HG03520 (cell line): ENCODE measurements at regions not wholly inside any gene's neighbourhood (a gene's known extent, or its start where the extent isn't known, plus 50 kb on each side); places are given as distances from the start of the nearest gene placed in this dataset.

Experiments used
- ATAC-seq: cut with Tn5 transposase; IDR thresholded peaks from one replicate; pipeline ENCODE4 v1.9.1; 2021; ENCODE audit warnings: mild to moderate bottlenecking, moderate library complexity; ENCODE audit not compliant: unreplicated experiment

GRCh38 chr6:22455378-22455777 is 114.0 kb upstream of the HDGFL1 start:
- ATAC-seq = no peak

- no peak for ATAC-seq
These were observed 111.4 kb upstream of the HDGFL1 start for GRCh38 chr6:22457996-22458395.

GRCh38 chr6:22466665-22467245 is 102.6 kb upstream of the HDGFL1 start:
- ATAC-seq = no peak

DNA sequence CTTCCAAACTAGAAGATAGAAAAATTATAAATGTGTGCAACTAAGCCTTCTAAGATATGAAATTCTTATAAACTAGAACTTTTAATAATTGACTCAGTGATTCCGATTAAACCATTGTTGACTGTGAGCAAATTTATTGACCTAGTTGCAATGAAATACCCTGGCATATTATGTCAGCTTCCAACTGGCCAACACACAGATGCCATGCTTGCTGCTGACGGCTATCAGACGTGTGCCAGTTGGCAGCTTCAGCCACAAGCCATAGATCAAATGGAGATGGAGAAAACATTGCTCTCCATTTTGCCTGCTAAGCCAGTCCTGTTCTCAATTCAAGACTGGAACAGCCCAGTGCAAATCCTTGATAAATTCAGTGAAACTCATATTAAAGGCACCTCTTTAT is 101.7 kb upstream of the HDGFL1 start:
- ATAC-seq = no peak

DNA sequence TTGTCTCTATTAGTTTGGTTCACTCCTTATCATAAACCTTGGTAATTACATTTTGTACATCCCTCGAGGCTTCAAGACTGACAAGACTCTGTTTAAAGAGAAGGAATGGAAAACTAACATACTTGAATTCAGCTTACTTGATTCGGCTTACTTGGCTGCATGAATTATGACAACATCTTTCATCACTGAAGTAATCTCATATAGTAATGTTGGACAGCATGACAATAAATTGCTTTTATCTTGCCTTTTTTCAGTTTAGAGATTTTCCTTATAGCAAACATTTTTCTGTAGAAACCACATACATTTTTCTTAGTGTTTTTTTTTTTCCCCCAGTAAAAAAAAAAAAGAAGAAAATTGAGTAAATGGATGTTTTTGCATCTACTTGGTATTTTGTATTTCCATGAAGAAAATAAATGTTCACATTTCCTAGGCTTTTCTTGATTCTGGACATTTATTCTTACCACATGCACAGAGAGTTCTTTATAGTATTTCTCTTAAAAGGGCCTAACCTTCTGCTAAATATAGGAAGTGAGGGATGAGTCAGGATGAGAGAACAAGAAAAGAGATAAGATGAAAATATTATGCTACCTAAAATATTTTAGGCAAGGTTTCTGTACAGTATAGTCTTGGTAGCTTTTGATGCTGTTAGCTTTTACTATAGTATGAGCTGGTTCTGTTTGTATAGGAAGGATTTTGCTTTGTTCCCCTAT is 101.0 kb upstream of the HDGFL1 start:
- no peak for ATAC-seq

GRCh38 chr6:22470454-22471131 is 98.8 kb upstream of the HDGFL1 start:
- no peak for ATAC-seq

DNA sequence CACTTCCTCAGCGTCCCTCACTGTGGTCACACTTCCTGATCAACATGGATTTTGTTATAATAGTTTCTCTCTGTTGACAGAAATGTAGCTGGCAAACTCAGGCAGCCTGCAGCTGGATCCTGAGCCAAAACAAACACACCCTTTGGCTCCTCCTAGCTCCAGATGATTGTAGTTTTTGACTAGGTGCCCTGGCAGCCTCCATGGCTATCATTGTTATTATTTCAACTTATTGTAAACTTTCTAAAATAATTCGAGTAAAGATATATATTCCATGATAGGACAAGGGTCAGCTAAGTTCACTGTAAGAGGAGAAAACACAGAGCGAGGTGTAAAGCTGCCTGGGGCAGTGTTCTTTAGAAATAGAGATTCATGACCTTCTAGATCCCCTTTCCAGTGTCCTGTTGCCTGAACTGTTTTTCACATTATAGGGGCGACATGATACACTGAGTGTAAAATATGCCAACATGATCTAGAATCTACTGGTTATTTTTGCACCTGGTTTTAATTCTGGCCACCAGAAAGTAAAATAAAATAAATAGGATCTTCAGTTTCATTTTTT is 98.2 kb upstream of the HDGFL1 start:
- ATAC-seq = no peak

- no peak for ATAC-seq
These were observed 97.6 kb upstream of the HDGFL1 start for GRCh38 chr6:22471746-22472145.

- no peak for ATAC-seq
These were observed 95.2 kb upstream of the HDGFL1 start for GRCh38 chr6:22473991-22474682.

GRCh38 chr6:22476811-22477390 is 92.5 kb upstream of the HDGFL1 start:
- no peak for ATAC-seq

DNA sequence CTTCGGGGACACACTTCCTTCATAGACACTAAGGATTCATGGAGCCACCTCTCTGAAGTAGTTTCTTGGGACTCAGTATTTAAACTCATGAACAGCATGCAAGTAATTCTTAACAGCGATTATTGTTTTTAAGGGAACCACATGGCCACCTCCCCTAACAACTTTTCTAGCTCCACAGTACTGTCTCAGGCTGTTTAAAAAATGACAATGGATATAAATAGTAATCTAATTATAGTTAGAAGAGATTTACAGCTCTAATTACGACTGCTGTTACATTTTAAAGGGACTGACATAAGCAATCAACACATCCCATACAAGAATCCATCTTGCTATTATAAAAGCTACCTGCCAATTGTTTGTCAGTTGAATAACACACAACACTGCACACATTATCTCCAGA is 72.1 kb upstream of the HDGFL1 start:
- no peak for ATAC-seq

DNA sequence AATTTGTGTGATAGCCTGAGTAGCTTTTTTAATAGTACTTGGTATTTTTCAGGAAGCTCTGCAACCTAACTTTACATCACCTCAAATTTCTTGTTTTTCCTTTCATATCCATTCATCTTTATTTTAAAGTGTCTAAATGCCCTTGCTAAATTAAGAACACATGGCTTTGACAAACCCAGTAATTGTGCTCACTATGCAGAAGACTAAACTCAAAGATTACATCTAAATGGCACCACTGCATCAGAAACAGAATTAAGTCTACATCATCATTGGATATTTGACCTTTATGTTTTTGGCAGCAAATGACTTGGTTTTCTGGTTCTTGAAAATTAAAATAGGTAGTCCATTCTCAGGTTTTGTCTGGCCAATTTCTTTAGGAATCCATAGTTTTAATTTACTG is 69.6 kb upstream of the HDGFL1 start:
- no peak for ATAC-seq

DNA sequence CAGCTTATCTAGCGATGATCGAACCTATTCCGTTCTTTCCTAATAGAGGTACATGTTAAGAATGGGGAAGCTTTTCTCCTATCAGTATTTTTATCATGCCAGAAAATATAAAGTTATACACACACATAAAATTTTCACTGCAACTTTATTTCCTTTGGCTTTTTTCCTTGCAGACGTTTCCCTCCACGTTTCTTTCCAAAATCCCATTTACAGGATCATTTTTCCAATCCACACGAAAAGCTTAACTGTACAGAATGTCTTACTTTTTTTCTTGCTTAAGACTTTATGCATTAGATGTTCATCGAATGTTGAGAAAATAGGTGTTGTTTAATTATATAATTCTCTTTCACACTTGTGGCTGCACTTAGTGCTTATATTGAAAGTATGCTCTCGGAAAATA is 62.9 kb upstream of the HDGFL1 start:
- ATAC-seq = no peak

GRCh38 chr6:22512686-22513427 is 56.5 kb upstream of the HDGFL1 start:
- no peak for ATAC-seq

GRCh38 chr6:22513667-22514066 is 55.7 kb upstream of the HDGFL1 start:
- no peak for ATAC-seq

GRCh38 chr6:22519237-22519636 is 50.1 kb upstream of the HDGFL1 start:
- no peak for ATAC-seq
